HCEC 1CT (cell line): ENCODE measurements at regions not wholly inside any gene's neighbourhood (a gene's known extent, or its start where the extent isn't known, plus 50 kb on each side); places are given as distances from the start of the nearest gene placed in this dataset.

Experiments
- DNase-seq: peaks from one replicate; pipeline ENCODE4 v3.0.0-alpha.2; 2017

DNA sequence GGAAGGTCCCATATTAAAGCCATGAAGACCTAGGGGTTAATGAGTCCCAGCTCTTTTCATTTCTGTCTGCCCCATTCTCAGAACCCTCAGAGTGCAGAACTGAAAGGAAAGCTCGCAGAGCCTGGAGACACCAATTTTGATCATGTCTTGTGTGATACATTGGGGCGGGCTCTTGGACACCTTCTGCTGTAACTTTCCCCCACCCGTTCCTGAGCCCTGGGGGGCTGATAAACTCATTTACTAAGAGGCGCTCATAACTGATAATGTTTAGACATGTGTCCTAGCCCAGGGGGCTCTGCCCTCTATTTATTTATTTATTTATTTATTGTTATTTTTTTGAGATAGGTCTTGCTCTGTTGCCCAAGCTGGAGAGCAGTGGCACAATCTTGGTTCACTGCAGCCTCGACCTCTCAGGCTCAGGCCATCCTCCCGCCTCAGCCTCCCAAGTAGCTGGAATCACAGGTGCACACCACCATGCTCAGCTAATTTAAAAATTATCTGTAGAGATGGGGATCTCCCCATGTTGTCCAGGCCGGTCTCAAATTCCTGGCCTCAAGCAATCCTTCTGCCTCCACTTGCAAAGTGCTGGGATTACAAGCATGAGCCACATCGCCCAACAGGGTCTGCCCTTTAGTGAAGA lies 72.4 kb upstream of the HAAO start:
- no peak for DNase-seq

DNA sequence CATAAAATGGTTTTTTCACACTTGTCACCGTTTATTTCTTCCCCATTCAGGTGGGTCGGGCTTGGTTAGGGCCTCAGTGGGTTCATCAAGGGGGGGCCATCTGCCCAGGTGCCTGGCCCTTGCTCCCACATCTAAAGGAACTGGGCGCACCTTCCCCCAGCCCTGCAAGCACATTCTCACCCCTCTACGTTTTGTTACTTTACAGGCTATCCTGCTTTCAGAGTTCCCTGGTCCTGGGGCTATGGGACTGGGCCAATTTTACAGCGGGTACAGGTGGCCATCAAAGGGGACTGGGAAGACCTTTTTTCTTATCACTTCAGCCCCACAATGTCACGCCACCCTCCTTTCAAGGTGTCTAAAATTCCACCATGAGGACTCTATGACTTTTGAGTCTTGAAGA lies 71.8 kb upstream of the HAAO start:
- no peak for DNase-seq

DNA sequence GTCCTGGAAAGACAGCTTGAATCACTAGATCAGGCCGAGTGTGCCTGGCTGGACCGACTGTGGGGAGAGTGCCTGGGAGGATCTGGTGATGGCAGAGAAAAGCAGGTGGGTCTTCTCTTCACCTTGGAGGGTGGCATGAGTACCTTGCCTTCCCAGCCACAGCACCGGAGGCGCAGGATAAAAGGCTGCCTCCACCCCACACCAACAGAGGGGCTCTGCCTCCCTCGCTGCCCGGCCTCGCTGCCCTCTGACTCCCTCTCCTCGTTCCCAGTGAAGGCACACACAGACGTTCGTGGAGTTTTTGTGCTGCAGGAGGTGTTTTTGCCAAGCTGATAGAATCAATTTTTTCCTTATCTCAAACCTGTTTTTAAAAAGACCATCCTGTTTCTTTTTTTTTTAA lies 71.4 kb upstream of the HAAO start:
- DNase-seq: no peak

DNA sequence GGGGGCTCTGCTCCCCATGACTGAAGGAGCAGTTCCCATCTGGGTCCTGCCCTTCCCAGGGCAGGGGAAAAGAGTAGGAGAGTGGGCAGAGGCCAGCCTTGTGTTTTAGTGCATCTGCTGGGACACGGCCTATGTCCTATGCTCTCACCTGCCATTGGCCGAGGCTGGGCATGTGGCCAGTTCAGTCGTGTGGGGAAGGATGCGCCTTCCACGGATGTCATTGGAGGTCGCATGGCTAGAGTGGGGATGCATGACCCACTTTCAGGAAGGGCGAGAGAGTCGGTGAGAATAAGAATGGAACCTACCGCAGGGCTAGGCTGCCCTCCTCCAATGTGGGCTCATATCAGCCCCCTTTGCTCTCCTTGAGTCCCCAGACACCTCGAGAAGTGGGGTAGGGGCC lies 70.9 kb upstream of the HAAO start:
- no peak for DNase-seq

DNA sequence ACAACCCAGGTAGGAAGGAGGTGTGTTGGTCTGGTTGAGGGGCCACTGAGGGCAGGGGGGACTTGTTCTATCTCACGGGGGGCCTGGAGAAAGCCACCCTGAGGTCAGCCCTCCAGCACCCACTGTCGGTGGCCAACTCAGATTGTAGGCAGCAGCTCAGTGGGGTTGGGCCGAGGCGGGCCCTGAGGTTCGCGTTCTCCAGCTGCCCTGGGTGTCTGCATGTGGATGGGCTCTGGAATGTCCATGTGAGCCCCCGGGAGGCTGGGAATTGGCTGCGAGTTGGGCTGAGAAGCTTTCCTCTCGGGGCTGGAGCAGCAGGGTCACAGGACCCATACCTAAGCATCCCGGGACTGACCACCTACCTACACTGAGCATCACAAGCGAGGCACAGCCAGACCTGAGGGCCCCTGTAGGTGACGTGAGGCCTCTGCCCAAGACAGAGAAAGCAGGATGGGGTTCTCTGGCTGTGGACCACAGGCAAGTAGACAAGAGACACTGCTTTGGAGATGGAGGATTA lies 70.3 kb upstream of the HAAO start:
- no peak for DNase-seq

DNA sequence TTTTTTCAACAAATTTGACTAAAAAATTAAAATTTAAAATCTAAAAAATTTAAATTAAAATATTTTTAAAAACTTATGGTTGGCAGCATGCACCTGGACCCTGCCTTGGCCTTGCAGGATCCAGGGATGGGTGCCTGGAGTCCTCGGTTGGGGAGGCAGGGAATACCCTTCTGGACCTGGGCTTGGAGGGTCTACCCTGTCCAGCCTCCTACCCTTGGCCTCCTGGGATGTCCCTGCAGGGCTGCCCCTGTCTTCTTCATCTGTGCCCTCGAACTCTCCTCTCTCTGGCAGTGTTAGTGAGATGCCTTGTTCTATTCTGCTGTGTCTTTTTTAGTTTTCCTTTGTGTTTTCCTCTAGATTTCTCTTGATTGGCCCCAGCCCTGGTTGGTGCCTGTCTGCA lies 68.9 kb upstream of the HAAO start:
- no peak for DNase-seq

DNA sequence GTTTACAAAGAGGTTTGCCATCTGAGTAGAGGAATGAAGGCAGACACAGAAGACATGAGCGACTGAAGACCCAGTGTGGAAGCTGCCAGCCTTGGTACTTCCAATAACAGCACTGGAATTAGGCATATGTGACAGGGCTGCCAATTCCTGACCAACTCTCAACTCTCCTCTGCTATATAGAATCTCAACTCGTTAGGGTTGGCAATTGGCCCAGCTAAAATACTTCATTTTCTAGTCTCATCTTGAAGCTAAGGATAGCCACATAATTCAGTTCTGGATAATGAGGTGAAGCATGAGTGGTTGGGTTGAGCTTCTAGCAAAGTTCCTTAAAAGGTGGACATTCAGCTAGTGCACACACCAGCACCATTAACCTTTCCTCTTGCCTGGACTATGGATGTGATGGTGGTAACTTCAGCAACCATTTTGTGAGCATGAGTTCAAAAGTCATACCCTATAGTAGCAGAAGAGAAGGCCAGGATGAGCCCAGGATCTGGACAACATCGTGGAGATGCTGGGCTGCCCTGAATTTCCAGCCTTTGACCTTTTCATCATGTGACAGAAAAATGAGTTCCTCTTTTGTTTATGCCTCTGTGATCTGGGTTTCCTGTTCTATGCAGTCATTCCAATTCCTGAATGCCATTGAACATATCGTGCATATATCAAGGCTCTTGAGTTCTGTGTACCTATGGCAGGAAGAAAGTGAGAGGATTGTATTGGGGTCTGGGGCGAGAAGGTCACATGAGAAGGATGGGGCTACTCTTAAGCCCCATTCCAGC lies 68.1 kb upstream of the HAAO start:
- DNase-seq: no peak

DNA sequence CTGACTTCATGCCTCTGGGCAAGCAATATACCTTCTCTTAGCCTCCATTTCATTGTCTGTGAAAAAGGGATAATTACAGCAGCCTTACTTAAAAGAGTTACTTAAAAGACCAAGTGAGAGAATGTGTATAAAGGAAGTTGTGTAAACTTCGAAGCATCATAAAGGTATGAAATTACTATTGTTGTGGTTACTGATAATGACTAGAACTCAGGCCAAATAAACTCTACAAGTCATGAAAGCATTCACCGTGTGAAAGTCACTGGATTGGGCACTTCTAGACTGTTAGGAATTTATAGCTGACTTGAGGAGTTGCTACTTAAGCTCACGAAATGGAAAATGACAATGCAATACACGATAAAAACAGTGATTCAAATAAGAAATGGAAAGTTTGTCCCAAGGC lies 67.4 kb upstream of the HAAO start:
- DNase-seq: no peak

DNA sequence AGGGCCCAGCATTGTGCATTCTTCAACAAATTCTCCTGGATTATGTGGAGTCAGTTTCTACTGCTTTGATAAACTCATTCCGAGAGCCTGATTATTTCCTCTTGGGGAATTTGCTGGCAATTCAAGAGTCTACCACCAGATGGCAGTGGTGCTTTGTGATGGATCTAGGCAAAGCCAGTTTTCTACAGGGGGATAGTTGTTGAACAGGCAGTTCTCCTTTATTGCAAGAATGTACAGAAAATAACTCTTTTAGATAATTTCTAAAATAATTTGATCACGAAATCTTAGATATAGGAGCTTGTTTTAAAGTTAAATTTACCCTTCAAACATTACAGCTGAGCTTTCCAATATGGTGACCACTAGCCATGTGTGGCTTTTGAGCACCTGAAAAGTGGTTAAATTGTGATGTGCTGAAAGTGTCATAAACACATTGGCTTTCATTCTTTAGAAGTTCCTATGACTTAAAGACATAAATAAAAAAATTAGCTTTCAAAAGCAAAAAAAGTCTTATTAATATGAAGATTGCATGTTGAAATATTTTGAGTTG lies 66.7 kb upstream of the HAAO start:
- DNase-seq: peak; percentile 58

DNA sequence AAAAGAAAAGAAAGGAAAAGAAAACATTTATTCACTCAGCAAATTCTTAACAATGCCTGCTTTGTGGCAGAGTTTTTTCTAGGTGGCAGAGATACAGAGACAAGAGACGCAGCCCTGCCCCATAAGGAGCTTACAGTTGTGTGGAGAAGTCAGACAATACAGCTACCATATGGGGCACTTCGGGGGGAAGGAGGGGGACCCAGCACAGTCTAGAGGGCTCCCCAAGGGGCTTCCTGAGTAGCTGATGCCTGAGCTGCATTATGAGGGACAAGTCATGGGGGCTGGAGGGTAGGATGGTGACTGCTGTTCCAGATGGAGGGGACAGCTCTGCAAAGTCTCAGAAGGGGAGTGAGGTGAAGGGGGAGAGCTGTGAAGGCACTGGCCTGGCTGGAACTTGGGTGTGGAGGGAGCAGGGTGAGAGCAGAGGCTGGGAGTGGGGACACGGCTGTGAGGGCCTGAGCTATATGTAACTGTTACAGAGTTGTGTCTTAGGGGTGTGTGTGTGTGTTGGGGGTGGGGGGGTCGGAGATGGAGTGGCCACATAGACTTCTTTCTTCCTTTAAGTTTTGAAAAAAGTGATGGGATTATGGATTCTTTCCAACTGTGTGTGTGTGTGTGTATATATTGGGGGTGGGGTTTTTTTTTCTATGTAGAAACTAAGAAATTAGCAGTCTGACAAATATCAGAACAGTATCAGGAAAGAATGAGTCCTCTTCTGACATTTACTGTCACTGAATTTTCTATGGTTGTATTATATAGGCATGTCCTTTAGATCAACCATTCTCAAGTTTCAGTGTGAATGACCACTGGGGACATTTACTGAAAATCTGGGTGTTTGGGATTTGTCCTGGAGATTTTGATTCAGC lies 66.0 kb upstream of the HAAO start:
- no peak for DNase-seq

DNA sequence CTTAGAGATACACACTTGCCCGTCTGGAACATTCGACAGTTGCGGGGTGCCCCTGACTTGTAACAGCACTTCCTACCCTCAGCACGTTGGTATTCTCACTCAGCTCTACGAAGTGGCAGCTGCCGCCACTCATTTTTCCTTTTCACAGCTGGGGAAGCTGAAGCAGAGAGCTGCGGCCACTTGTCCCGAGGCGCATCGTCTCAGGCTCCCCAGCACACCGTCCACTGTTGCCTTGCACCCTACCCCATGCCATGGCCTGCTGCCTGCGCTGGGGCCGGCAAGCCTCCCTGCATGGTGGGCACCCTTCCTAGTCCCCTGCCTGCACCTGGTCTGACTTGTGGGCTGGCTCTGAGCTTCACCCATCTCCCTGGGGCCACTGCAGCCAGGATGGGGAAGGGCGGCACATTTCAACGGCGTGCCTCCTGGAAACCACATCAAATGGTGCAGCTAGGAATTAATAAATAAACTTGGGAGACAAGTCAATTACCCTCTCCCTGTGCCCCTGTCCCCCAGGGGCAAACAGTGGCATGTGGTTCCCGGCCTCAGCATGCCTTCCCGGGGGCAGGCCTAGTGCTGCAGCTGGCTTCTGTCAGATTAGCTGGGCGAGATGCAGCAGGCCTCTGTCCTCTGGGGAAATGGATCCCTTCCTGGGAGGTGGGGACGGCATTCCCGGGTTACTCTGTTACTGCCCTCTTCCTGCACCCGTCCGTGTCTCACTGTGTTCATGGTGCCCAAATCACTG lies 64.7 kb upstream of the HAAO start:
- no peak for DNase-seq

DNA sequence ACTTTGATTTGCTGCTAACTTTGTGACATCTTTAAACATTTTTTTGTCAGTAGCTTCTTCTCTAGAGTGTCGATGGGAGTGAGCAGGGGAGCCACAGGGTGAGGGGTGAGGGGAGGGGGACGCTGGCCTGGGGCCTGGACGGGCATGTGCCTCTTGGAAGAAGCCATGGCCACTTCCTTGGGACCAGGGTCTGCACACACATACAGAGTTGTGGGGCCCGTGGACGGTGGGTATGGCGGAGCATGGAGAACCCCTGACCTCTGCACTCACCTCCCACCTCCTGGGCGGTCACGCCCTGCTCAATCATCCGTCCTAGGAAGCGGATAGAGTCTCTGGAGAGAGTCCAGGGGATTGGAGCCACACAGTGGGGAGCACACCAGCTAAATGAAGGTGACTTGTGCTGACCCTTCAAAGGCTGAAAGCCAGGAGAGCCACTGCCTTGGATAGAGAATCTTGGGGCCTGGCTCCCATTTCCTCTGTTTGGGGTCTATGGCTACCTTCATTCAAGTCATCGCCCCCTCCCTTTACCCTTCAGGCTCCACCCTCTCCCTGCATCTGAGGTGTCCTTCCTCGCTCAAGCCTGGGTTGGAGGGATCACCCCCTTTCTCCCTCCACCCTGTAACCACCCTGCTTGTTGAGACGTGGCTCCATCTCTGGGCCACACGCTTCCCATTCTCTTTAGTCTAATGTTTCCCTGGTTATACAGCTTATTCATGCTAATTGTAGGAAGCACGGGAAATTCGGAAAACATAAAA lies 63.9 kb upstream of the HAAO start:
- no peak for DNase-seq

DNA sequence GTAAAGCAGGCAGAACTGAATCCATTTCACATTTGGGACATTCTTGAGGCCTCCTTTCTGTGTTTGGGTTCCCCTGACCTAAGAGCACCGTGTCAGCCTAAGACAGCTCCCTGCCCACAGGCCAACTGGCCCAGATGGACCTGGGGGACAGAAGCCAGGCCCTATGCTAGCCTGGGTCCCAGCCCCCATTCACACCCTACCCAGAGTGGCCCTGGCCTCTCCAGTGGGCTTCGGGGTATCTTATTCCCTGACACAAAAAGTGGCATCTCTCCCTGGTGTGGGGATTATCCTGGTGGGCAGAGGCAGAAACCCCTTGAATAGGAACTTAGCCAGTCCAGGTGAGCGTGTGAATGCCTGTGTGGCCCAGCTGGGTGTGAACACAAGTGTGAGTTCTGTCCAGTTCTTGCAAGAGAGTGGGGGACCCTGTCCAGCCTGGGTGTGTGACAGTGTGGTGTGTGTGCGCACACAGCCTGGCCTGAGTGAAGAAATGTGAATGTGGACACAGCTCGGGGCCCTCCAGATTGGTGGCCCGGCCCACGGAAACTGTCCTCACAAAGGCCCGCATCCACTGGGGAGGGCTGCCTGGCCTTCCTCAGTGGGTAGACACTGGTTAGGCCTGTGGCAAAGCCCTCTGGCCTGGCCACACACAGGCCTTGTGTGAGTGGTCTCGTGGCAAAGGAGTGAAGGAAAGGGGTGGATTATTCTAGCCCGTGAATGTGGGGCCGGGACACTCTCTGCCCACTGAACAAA lies 63.0 kb upstream of the HAAO start:
- DNase-seq: no peak

DNA sequence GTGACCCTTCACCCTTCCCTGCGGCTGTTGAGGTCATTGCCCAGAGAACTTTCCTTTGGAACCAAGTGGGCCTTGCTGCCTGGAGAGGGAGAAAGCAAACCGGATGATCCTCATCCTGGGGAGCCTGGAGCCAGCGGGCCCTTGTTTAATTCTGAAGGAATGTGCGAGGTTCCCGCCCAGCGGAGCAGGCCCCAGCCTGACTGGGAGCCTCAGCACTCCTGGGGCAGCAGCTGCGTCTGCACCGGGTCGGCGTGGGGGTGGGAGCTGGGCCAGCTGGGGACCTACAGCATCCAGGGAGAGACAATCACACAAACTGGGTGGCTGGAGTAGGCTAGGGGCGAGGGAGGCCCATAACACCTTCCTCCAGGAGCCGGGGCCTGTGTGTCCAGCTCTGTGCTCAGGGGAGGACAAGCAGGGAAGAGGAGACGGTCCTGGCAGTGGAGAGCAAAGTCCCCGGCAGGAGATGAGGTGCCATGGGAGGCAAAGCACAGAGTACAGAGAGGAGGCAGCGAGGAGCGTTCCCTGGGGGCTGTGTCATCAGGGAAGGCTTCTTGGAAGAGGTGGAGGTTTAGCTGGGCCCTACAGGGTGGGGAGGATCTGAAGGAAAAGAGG lies 61.9 kb upstream of the HAAO start:
- peak; percentile 79 for DNase-seq

DNA sequence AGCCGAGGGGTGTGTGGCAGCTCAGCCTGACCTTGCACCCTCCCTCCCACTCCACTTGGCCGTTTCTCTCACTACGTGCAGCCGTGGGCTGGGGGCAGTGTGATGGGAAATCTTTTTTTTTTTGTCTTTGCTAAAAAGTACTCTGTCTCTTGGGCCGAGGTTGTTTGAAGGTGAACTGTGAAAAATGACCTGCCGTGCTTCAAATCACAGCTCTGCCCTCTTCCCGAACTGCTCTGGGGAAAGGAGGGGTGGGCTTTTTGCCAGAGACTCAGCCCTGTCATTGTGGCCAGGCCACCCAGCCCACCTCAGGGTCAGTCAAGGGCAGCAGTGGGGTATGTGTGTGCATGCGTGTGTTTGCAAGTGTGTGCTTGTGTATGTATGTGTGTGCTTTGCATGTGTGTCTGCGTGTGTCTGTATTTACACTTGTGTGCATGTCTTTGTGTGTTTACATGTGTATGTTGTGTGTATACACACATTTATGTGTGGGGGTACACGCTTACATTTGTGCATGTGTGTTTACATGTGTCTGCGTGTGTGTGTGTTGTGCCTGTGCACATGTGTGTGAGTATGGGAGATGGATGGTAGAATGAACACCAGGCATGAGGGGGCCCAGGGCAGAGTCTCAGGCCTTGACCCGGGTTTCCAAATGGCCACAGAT lies 61.3 kb upstream of the HAAO start:
- no peak for DNase-seq

DNA sequence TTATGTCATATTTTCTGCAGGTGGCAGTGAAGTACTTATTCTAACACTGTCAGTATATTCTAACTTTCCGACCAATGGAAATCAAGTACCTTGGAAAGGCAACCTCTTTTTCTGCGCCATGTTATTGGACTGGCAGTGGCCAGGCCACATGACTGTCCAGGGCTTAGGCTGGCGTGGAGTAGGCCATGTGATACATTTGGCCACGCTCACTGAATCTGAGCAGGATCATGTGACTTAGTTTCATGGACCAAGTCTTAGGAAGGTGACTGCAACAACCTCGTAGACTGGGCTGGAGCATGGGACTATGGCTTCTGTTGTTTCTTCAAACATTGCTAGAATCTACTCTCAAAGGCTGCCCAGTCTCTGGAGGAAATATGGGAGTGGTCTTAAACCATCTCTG lies 60.4 kb upstream of the HAAO start:
- no peak for DNase-seq

DNA sequence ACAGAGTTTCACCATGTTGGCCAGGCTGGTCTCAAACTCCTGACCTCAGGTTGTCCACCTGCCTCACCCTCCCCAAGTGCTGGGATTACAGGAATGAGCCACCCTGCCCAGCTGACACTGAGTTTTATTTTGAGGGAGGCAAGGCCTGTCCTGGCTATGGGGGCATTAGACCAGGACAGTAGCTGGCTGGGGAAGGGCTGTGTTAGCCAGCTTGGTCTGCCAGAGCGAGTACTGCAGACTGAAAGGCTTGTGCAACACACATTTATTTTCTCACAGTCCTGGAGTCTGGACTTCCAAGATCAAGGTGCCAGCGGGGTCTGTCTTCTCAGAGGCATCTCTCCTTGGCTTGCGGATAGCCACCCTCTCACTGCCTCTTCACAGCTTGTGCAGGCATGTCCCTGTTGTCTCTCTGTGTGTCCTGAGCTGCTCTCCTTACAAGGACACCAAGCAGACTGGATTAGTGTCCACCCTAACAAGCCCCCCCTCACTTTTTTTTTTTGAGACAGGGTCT lies 59.4 kb upstream of the HAAO start:
- no peak for DNase-seq

DNA sequence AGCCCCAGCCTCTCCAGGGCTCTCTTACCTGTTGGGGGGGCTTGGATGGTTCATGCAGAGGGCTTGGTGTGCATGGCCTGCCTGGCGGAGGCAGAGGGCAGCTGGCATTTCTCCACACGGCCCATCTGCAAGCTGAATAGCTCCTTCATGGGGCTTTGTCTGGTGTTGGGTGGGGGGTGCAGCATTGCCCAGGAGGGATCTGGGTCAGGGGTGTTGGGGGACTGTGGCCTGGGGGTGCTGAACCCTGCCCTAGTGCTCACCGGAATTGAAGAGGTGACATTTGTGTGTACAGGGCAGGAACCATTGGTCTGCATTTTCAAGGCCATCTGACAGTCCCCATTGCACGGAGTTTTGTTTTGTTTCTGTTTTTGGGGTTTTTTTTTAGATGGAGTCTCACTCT lies 58.8 kb upstream of the HAAO start:
- no peak for DNase-seq

DNA sequence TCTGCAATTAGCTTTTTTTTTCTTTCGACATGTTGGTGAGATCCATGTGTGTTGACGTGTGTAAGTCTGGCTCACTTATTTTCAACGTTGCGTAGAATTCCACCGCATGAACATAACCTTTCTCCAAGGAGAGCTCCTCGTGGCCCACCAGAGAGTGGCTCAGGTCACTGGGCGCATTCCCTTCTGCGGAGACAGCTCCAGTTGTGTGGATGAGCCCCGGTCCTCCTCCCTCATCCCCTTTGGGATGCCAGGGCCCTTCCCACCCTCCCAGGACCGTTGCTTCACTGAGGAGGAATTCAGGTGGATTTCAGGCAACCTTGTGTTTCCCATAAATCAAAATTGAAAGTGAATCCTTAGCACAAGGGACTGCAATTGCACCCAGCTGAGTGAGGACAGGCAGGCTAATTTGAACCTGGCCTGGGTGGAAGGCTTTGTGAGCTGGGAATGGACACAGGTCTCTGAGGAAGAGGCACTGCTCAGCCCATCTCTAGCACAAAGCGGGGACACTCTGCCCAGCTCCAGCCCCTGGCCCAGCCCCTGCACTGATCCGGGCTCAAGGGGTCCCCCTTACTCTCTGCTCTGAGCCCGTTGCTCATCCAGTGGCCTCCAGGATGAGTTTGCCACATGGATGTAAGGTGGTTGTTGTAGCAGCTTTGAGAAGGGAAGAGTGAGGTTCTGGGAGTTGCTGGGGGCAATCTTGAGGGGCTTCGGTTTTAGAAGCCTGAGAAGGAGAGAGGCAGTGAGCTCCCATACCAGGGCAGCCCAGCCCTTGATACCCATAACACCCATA lies 57.8 kb upstream of the HAAO start:
- DNase-seq: no peak
